ENCODE measurements at regions not wholly inside any gene's neighbourhood (a gene's known extent, or its start where the extent isn't known, plus 50 kb on each side); places are given as distances from the start of the nearest gene placed in this dataset.

Small RNAs in the stretch of these regions (small RNA-seq; reads per million reads assigned to genes)
- 0 reads per million in 3 experiments for gene AC098614.2 (ENCODE audit: insufficient read depth in 2 of 3, insufficient read length in 3 of 3, low read depth in 2 of 3, low replicate concordance in 1 of 3)
- gene RF00019 (ENCODE audit: insufficient read depth in 2 of 3, insufficient read length in 3 of 3, low read depth in 2 of 3, low replicate concordance in 1 of 3) = 0 reads per million in 3 experiments
